Osteocyte (in vitro differentiated cells): ENCODE measurements at regions not wholly inside any gene's neighbourhood (a gene's known extent, or its start where the extent isn't known, plus 50 kb on each side); places are given as distances from the start of the nearest gene placed in this dataset.

ENCODE experiments used
- DNase-seq: peaks from one replicate; pipeline ENCODE4 v3.0.0; 2021; ENCODE audit warnings: mixed read lengths; ENCODE audit not compliant: unreplicated experiment; ENCODE audit errors: extremely low spot score
- H3K27ac Mint-ChIP-seq: one replicate; pipeline ENCODE4 v1.8.0; 2021; ENCODE audit warnings: mild to moderate bottlenecking, mixed read lengths; ENCODE audit not compliant: unreplicated experiment
- H3K27me3 Mint-ChIP-seq: one replicate; pipeline ENCODE4 v1.8.0; 2021; ENCODE audit warnings: mixed read lengths; ENCODE audit not compliant: unreplicated experiment
- H3K36me3 Mint-ChIP-seq: one replicate; pipeline ENCODE4 v1.8.0; 2021; ENCODE audit warnings: mixed read lengths; ENCODE audit not compliant: unreplicated experiment
- H3K4me1 Mint-ChIP-seq: one replicate; pipeline ENCODE4 v1.8.0; 2021; ENCODE audit warnings: mixed read lengths; ENCODE audit not compliant: unreplicated experiment
- H3K4me3 Mint-ChIP-seq: one replicate; pipeline ENCODE4 v1.8.0; 2021; ENCODE audit warnings: mild to moderate bottlenecking, moderate library complexity, mixed read lengths; ENCODE audit not compliant: unreplicated experiment
- H3K9me3 Mint-ChIP-seq: one replicate; pipeline ENCODE4 v1.8.0; 2021; ENCODE audit warnings: mixed read lengths; ENCODE audit not compliant: unreplicated experiment
- CTCF ChIP-seq: fragments of 200-600 bp; sonication (generic); IDR thresholded peaks from 2 replicates; pipeline ENCODE4 v1.5.0; 2021; ENCODE audit warnings: antibody characterized with exemption, mild to moderate bottlenecking, moderate library complexity

GRCh38 chr18:38688416-38688815 lies 1122.8 kb upstream of the CELF4 start:
- no peaks in the 10 kb centered on the region for H3K27me3 Mint-ChIP-seq
- no peak for TF ChIP-seq CTCF
- DNase-seq, result no peak
- H3K4me1 Mint-ChIP-seq, result no peaks in the 10 kb centered on the region
- no peak overlapping the region for H3K27ac Mint-ChIP-seq
- no peak overlapping the region for H3K4me3 Mint-ChIP-seq
- H3K36me3 Mint-ChIP-seq, result no peaks in the 10 kb centered on the region
- H3K9me3 Mint-ChIP-seq, result peaks cover 7% of the 10 kb centered on the region

- Mint-ChIP-seq H3K4me3 (no peak overlapping the region), H3K4me1 (no peaks in the 10 kb centered on the region), H3K9me3 (peaks cover 30% of the 10 kb centered on the region), H3K27ac (no peak overlapping the region), H3K36me3 (no peaks in the 10 kb centered on the region), H3K27me3 (no peaks in the 10 kb centered on the region)
- no peak for TF ChIP-seq CTCF
- no peak for DNase-seq
Observed at GRCh38 chr18:38670486-38670885, 1104.9 kb upstream of the CELF4 start.

GRCh38 chr18:38664929-38665328 lies 1099.3 kb upstream of the CELF4 start:
- TF ChIP-seq CTCF, result no peak
- Mint-ChIP-seq H3K4me3 (no peak overlapping the region), H3K27me3 (no peaks in the 10 kb centered on the region), H3K36me3 (no peaks in the 10 kb centered on the region), H3K27ac (no peak overlapping the region), H3K4me1 (no peaks in the 10 kb centered on the region), H3K9me3 (peaks cover 11% of the 10 kb centered on the region)
- no peak for DNase-seq

GRCh38 chr18:38663682-38664081 lies 1098.1 kb upstream of the CELF4 start:
- Mint-ChIP-seq H3K4me1 (no peaks in the 10 kb centered on the region), H3K36me3 (no peaks in the 10 kb centered on the region), H3K9me3 (peaks cover 11% of the 10 kb centered on the region), H3K4me3 (no peak overlapping the region), H3K27ac (no peak overlapping the region), H3K27me3 (no peaks in the 10 kb centered on the region)
- DNase-seq, result no peak
- no peak for TF ChIP-seq CTCF

- no peaks in the 10 kb centered on the region for H3K4me1 Mint-ChIP-seq
- DNase-seq, result no peak
- no peaks in the 10 kb centered on the region for H3K36me3 Mint-ChIP-seq
- H3K27ac Mint-ChIP-seq, result no peak overlapping the region
- no peak overlapping the region for H3K4me3 Mint-ChIP-seq
- H3K9me3 Mint-ChIP-seq, result peaks cover 11% of the 10 kb centered on the region
- no peaks in the 10 kb centered on the region for H3K27me3 Mint-ChIP-seq
- TF ChIP-seq CTCF, result no peak
Observed at GRCh38 chr18:38663270-38663669, 1097.7 kb upstream of the CELF4 start.
